Activated CD4-positive, CD25-positive, alpha-beta regulatory T cell treated with anti-CD3 and anti-CD28 coated beads, Interleukin-2, amount 50 U/mL, for 72 hours (primary cell): ENCODE measurements at regions not wholly inside any gene's neighbourhood (a gene's known extent, or its start where the extent isn't known, plus 50 kb on each side); places are given as distances from the start of the nearest gene placed in this dataset.

Experiments used
- DNase-seq: peaks from one replicate; pipeline ENCODE4 v3.0.0; 2021

- DNase-seq: no peak
Observed at GRCh38 chr11:45597097-45597496, 68.3 kb downstream of the CHST1 start.

DNA sequence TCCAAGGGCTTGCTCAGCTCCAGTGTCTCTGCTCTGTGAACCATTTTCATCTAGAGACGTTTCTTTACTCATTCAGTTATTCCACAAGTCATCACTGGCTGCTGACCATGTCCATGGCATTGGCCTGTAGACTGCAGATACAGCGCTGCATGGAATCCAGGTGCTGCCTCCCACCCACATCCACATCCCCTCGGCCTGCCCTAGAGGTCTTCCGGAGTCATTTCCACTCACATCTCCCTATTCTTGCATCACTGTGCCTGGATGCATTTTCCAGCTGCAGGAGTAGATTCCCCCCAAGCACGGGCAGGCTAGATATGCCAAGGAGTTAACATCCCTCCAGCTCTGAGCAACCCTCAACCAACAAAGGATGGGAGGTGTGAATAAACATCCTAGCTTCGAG is 68.9 kb downstream of the CHST1 start:
- DNase-seq: no peak

GRCh38 chr11:45593992-45594391 is 71.4 kb downstream of the CHST1 start:
- DNase-seq: no peak

- DNase-seq: no peak
Observed at GRCh38 chr11:45592636-45593035, 72.8 kb downstream of the CHST1 start.

- DNase-seq: no peak
Observed at GRCh38 chr11:45590743-45591142, 74.7 kb downstream of the CHST1 start.

DNA sequence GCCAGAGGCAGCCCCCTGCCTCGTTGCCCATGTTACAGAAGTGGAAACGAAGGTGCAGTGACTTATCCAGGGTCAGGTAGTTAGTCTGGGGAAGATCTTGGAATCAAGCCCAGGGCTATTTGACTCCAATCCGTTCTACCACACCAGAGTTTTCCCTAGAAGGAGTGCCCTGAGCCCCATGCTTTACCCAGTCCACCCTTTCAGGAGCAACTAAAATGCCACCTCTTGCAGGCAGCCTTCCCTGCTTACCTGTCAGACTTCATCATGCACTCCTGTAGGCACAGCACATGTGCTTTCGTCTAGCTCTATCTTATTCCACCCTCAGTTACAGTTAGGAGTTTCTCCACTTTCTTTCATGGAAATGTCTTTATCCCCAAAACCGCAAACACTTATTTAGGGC is 80.2 kb downstream of the CHST1 start:
- no peak for DNase-seq

DNA sequence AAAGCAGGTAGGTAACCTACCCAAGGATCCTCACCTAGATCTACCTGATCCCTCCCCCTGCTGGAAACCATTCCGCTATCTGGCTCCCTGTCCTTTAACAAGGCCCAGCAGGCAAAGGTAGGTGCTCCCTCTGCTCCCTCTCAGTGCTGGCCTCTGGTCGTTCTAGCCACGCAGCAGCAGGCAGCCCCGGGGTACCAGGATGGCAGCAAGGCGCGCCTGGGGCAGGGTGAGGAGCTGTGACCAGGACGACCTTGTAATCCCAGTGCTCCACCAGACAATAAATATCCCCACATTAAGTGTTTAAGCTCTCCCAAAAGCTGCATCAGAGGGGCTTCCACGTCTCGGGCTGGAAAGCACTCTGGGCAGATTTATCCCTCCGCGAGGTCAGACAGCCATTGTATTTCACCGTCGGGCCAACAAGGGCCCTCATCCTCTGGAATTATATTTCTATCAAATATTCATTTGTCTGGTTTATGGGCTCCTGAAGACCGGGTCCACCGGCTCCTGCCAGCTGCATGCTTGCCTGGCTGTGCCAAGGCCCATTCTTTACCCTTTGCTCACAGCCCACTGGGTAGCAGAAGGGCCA is 81.3 kb downstream of the CHST1 start:
- no peak for DNase-seq

DNA sequence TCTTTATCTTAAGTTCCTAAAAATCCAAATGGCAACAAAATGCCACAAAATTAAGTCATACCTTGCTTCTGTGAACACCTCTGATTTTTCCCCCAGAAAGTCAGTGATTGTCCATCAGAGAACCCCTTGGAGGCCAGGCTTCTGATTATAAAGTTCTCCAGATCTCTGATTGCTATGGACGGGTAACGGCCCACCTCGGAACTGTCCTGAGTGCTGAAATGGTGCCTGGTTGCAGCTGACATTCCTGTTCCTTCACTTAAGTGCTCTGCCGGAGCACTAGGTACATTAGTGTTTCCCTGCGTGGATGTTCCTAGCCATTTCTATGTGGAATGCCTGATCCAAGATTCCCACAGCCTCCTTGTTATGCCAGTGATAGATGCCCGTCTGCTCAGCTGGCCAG is 85.0 kb downstream of the CHST1 start:
- DNase-seq: no peak

GRCh38 chr11:45578316-45578715 is 87.1 kb downstream of the CHST1 start:
- DNase-seq: no peak

DNA sequence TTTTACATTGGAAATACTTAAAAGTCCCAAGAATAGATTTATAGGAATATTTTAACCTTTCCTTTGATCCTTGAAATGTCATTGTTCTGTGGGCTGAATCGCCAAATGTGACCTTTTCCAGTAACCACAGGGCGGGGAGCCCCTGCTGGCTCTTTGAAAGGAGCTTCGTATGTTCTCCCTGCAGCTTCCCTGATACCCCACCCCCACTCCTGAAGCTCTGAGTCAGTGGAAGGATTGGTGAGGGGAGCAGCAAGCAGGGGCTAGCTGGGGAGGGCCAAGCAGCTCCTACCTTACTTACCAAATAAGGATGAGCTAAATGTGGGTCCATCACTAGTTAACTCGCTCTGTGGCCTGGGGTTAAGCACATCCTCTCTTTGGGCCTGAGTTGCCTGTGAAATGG is 87.7 kb downstream of the CHST1 start:
- DNase-seq: no peak

GRCh38 chr11:45576461-45577215 is 88.8 kb downstream of the CHST1 start:
- no peak for DNase-seq

DNA sequence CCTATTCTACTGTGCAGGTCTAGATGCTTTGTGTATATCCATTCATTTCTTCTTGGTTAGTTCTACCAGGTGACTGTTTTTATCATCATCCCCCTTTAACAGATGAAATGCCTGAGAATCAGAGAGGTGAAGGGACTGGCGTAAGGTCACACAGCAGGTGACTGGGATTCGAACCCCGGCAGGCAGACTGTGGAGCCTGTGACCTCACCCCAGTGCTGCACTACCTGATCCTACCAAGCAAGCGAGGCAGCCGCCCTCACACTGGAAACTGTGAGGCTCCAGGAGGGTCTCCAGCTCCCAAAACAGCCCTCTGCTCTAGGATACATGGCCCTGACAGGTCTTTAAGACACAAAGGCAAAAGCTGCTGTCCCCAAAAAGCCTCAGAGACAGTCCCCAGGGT is 91.7 kb downstream of the CHST1 start:
- DNase-seq: no peak

DNA sequence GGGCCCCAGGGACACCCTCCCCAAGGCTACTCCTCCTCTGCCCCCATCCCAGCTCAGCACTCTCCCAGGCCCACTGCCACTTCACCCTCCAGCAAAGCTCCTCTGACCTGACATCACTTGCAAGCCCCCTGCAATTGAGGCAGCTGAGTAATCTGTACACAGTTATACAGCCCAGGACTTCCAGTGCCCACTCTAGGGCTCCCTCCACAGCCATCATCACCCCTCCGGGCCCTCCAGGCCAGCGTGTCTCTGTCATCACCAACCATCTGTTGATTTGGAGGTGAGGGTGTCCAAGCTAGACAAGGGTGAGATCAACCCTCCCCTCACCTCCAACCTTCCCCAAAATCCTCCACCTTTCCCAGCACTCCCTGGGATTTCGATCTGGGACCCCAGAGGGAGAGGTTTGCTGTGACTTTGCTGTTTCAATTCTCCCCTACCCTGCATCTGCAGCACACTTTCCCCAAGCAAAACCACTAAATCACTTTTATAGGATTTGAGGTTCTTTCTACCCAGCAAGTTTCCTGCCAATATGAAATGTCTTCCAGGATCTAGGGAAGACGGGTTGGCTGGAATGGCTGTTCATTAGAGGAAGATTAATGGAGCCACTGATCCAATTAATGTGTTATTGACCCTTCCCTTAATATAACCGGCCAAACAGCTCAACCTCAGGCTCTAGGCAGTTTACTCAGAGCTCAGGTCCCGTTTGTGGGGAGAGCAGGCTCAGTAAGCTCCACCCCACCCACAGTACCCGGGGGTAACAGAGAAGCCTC is 92.9 kb downstream of the CHST1 start:
- DNase-seq: no peak

GRCh38 chr11:45569776-45570175 is 95.6 kb downstream of the CHST1 start:
- DNase-seq: no peak

DNA sequence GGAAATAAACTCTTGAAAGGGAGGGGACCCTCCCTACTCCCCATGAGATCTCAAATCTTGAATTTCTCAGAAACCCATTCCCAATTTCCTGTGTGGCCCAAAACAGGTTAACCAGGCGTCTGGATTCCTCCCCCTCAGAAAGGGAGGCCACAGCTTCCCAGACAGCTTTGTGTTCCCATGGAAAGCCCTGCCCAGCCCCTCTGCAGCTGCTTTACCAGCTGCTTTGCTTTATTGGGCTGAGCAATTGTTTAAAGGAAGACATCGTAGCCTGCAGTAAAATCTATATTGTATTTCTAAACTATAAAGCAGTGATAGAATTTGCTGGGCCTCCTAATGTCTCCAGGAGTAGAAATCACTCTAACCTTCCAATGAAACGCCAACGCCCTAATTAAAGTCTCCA is 97.4 kb downstream of the CHST1 start:
- DNase-seq: no peak

DNA sequence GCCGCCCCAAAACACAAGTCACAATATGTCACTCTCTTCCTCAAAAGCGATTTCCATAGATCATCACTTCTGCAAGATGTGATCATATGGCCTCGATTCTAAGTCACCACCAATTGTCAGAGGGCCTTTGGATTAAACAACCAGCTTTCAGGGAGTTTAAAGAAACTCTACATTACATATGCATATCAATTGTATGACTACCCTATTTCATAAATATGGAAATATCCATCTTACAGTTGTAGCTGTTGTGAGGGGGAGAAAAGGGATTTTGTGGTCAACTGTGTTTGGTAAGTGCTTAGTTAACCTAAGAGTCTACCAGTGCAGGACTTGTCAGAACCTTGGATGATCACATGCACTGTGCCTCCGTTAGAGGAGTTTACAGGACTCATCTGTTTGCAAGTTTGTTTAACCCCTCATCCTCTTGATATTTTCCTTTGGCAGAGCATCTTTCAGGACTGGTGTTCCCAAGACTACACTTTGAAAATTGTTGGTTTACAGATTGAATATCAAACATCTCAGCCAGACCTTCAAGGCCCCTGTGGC is 99.9 kb downstream of the CHST1 start:
- no peak for DNase-seq

DNA sequence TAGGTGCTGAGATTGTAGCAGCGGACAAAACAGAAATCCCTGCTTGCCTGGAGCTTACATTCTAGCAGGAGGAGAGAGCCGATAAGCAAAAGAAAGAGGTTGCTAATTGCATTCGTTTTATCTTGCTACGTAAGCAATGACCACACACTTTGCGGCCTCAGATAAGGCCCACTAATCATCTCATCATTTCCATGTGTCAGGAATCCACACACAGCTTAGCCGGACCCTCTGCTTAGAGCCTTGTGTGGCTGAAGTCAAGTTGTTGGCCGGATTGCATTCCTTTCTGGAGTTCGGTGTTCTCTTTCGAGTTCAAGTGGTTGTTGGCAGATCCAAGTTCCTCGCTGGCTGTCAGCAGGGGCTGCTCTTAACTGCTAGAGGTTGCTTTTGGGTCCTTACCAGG is 101.6 kb downstream of the CHST1 start:
- DNase-seq: no peak

- DNase-seq: no peak
Observed at GRCh38 chr11:45563171-45563570, 102.3 kb downstream of the CHST1 start.

GRCh38 chr11:45560913-45561281 is 104.5 kb downstream of the CHST1 start:
- DNase-seq: no peak

GRCh38 chr11:45560155-45560912 is 105.1 kb downstream of the CHST1 start:
- DNase-seq: no peak

- no peak for DNase-seq
Observed at GRCh38 chr11:45556851-45557707, 108.3 kb downstream of the CHST1 start.
